NCI-H1436 treated with DMSO at 0.1 percent for 48 hours (cell line): ENCODE measurements at regions not wholly inside any gene's neighbourhood (a gene's known extent, or its start where the extent isn't known, plus 50 kb on each side); places are given as distances from the start of the nearest gene placed in this dataset.

Experiments
- DNase-seq: peaks from one replicate; lab custom pipeline; 2025; lab: John Stamatoyannopoulos, UW

GRCh38 chr10:1947464-1948003 is 210.2 kb upstream of the ADARB2 start:
- no peak for DNase-seq

- DNase-seq: no peak
These were observed 207.2 kb upstream of the ADARB2 start for GRCh38 chr10:1944487-1944886.

- DNase-seq: no peak
These were observed 205.2 kb upstream of the ADARB2 start for GRCh38 chr10:1942478-1942877.

- no peak for DNase-seq
These were observed 201.7 kb upstream of the ADARB2 start for GRCh38 chr10:1939016-1939415.

- DNase-seq: no peak
These were observed 201.0 kb upstream of the ADARB2 start for GRCh38 chr10:1938317-1938716.

- DNase-seq: no peak
These were observed 198.6 kb upstream of the ADARB2 start for GRCh38 chr10:1935912-1936311.

- no peak for DNase-seq
These were observed 195.9 kb upstream of the ADARB2 start for GRCh38 chr10:1933215-1933614.

GRCh38 chr10:1932692-1933094 is 195.4 kb upstream of the ADARB2 start:
- no peak for DNase-seq

GRCh38 chr10:1928606-1929005 is 191.3 kb upstream of the ADARB2 start:
- DNase-seq: no peak

- no peak for DNase-seq
These were observed 186.7 kb upstream of the ADARB2 start for GRCh38 chr10:1923998-1924397.

- DNase-seq: no peak
These were observed 186.3 kb upstream of the ADARB2 start for GRCh38 chr10:1923586-1923985.

GRCh38 chr10:1920941-1921340 is 183.6 kb upstream of the ADARB2 start:
- no peak for DNase-seq

- no peak for DNase-seq
These were observed 182.8 kb upstream of the ADARB2 start for GRCh38 chr10:1920127-1920526.

GRCh38 chr10:1911771-1912170 is 174.4 kb upstream of the ADARB2 start:
- DNase-seq: no peak

- DNase-seq: no peak
These were observed 166.7 kb upstream of the ADARB2 start for GRCh38 chr10:1903982-1904381.

GRCh38 chr10:1896153-1896552 is 158.8 kb upstream of the ADARB2 start:
- no peak for DNase-seq

GRCh38 chr10:1895691-1896090 is 158.4 kb upstream of the ADARB2 start:
- no peak for DNase-seq

- no peak for DNase-seq
These were observed 157.6 kb upstream of the ADARB2 start for GRCh38 chr10:1894912-1895311.

GRCh38 chr10:1893941-1894340 is 156.6 kb upstream of the ADARB2 start:
- DNase-seq: no peak

GRCh38 chr10:1886039-1886438 is 148.7 kb upstream of the ADARB2 start:
- DNase-seq: no peak

- no peak for DNase-seq
These were observed 145.4 kb upstream of the ADARB2 start for GRCh38 chr10:1882728-1883127.

- no peak for DNase-seq
These were observed 144.9 kb upstream of the ADARB2 start for GRCh38 chr10:1882180-1882579.

- DNase-seq: no peak
These were observed 144.3 kb upstream of the ADARB2 start for GRCh38 chr10:1881636-1882035.

GRCh38 chr10:1874533-1874932 is 137.2 kb upstream of the ADARB2 start:
- DNase-seq: no peak
